GM23338 (cell line): ENCODE measurements at regions not wholly inside any gene's neighbourhood (a gene's known extent, or its start where the extent isn't known, plus 50 kb on each side); places are given as distances from the start of the nearest gene placed in this dataset.

Experiments
- ATAC-seq: fragments of 200-7000 bp; cut with Tn5 transposase; 3 replicates; pipeline ENCODE4 v1.9.1; 2020
- DNase-seq: peaks from one replicate; pipeline ENCODE4 v3.0.0-alpha.2; 2015; ENCODE audit warnings: low spot score
- H2AFZ ChIP-seq: fragments of 200-600 bp; sonication (generic); 2 replicates; pipeline ENCODE4 v1.8.0; 2016; ENCODE audit warnings: antibody characterized with exemption, mild to moderate bottlenecking, moderate library complexity
- H3F3A ChIP-seq: fragments of 200-600 bp; sonication (generic); replicated peaks from 2 replicates; pipeline ENCODE4 v1.8.0; 2017; ENCODE audit warnings: antibody characterized with exemption, mixed run types, low read depth
- H3K27ac ChIP-seq: fragments of 200-600 bp; sonication (generic); 2 replicates; pipeline ENCODE4 v1.6.1; 2016; ENCODE audit warnings: low read depth
- H3K27me3 ChIP-seq: fragments of 200-600 bp; sonication (generic); 2 replicates; pipeline ENCODE4 v1.8.0; 2016; ENCODE audit warnings: mild to moderate bottlenecking, mixed run types, moderate library complexity; ENCODE audit not compliant: insufficient read depth
- H3K36me3 ChIP-seq: fragments of 200-600 bp; sonication (generic); 2 replicates; pipeline ENCODE4 v1.8.0; 2016; ENCODE audit warnings: mild to moderate bottlenecking; ENCODE audit not compliant: insufficient read depth
- H3K4me1 ChIP-seq: fragments of 200-600 bp; sonication (generic); 2 replicates; pipeline ENCODE4 v1.8.0; 2016; ENCODE audit warnings: mild to moderate bottlenecking, moderate library complexity; ENCODE audit not compliant: insufficient read depth
- H3K4me2 ChIP-seq: fragments of 200-600 bp; sonication (generic); 2 replicates; pipeline ENCODE4 v1.7.1; 2017; ENCODE audit warnings: mixed run types
- H3K4me3 ChIP-seq: fragments of 200-600 bp; sonication (generic); 2 replicates; pipeline ENCODE4 v1.6.1; 2016; ENCODE audit warnings: mixed run types
- H3K79me2 ChIP-seq: fragments of 200-600 bp; sonication (generic); replicated peaks from 2 replicates; pipeline ENCODE4 v1.8.0; 2017; ENCODE audit warnings: mild to moderate bottlenecking; ENCODE audit not compliant: insufficient read depth
- H3K9me2 ChIP-seq: fragments of 200-600 bp; sonication (generic); 2 replicates; pipeline ENCODE4 v1.8.0; 2017; ENCODE audit not compliant: insufficient read depth
- H4K20me1 ChIP-seq: fragments of 200-600 bp; sonication (generic); replicated peaks from 2 replicates; pipeline ENCODE4 v1.8.0; 2017; ENCODE audit warnings: mild to moderate bottlenecking; ENCODE audit not compliant: insufficient read depth
- H3K27ac Mint-ChIP-seq: 2 replicates; pipeline ENCODE4 v1.8.0; 2020; ENCODE audit warnings: inconsistent platforms, mild to moderate bottlenecking, moderate library complexity, mixed read lengths
- H3K27me3 Mint-ChIP-seq: 3 replicates; pipeline ENCODE4 v1.8.0; 2022; ENCODE audit warnings: low read depth, mild to moderate bottlenecking, moderate library complexity, mixed read lengths, inconsistent platforms; ENCODE audit not compliant: insufficient read depth, poor library complexity
- H3K36me3 Mint-ChIP-seq: 3 replicates; pipeline ENCODE4 v1.8.0; 2021; ENCODE audit warnings: low read depth, mild to moderate bottlenecking, inconsistent platforms, moderate library complexity, mixed read lengths
- H3K4me1 Mint-ChIP-seq: 3 replicates; pipeline ENCODE4 v1.8.0; 2020; ENCODE audit warnings: mild to moderate bottlenecking, inconsistent platforms, mixed read lengths
- H3K4me3 Mint-ChIP-seq: 3 replicates; pipeline ENCODE4 v1.8.0; 2021; ENCODE audit warnings: moderate library complexity, mild to moderate bottlenecking, inconsistent platforms, mixed read lengths
- H3K9me3 Mint-ChIP-seq: 3 replicates; pipeline ENCODE4 v1.8.0; 2020; ENCODE audit warnings: moderate library complexity, mild to moderate bottlenecking, inconsistent platforms, mixed read lengths
- ETS1 ChIP-seq: IDR thresholded peaks from 2 replicates; pipeline ENCODE4 v1.6.1; 2016; ENCODE audit warnings: antibody characterized with exemption
- EZH2phosphoT487 ChIP-seq: fragments of 200-600 bp; sonication (generic); IDR thresholded peaks from one replicate; pipeline ENCODE4 v1.8.1; 2018; ENCODE audit warnings: antibody characterized with exemption; ENCODE audit not compliant: unreplicated experiment
- JUNB ChIP-seq: IDR thresholded peaks from one replicate; pipeline ENCODE4 v1.6.1; 2016; ENCODE audit warnings: antibody characterized with exemption; ENCODE audit not compliant: unreplicated experiment
- POLR2AphosphoS5 ChIP-seq: IDR thresholded peaks from 2 replicates; pipeline ENCODE4 v1.6.1; 2016; ENCODE audit warnings: antibody characterized with exemption, low read depth
- REST ChIP-seq: IDR thresholded peaks from one replicate; pipeline ENCODE4 v1.6.1; 2018; ENCODE audit warnings: antibody characterized with exemption; ENCODE audit not compliant: unreplicated experiment
- STAT1 ChIP-seq: IDR thresholded peaks from one replicate; pipeline ENCODE4 v1.6.1; 2016; ENCODE audit warnings: antibody characterized with exemption; ENCODE audit not compliant: unreplicated experiment
- ZNF462 ChIP-seq: fragments of 250-450 bp; sonication (Bioruptor Pico); IDR thresholded peaks from 2 replicates; pipeline ENCODE4 v1.5.0; 2020; ENCODE audit warnings: mild to moderate bottlenecking, moderate library complexity

- no peaks in the 10 kb centered on the region for H3F3A ChIP-seq
- H3K9me2 ChIP-seq, result no peaks in the 10 kb centered on the region
- Mint-ChIP-seq H3K36me3 (no peaks in the 10 kb centered on the region), H3K4me3 (no peak overlapping the region), H3K27me3 (no peaks in the 10 kb centered on the region), H3K4me1 (no peaks in the 10 kb centered on the region), H3K27ac (no peak overlapping the region), H3K9me3 (peaks cover 4% of the 10 kb centered on the region; the same call in 1 of the 3 replicates)
- H3K36me3 ChIP-seq, result no peaks in the 10 kb centered on the region
- no peak overlapping the region for H3K4me2 ChIP-seq
- no peak overlapping the region for H3K27ac ChIP-seq
- TF ChIP-seq POLR2AphosphoS5, result no peak
- no peak for TF ChIP-seq ZNF462 (CRISPR knock-in tag)
- TF ChIP-seq JUNB, result no peak
- TF ChIP-seq REST, result no peak
- no peak for TF ChIP-seq ETS1
- TF ChIP-seq EZH2phosphoT487, result no peak
- TF ChIP-seq STAT1, result no peak
- no peak overlapping the region for H3K4me3 ChIP-seq
- H3K79me2 ChIP-seq, result no peaks in the 10 kb centered on the region
- H3K27me3 ChIP-seq, result no peaks in the 10 kb centered on the region
- no peaks in the 10 kb centered on the region for H4K20me1 ChIP-seq
- ATAC-seq (no peak), DNase-seq (no peak)
- H2AFZ ChIP-seq, result no peak overlapping the region
- no peaks in the 10 kb centered on the region for H3K4me1 ChIP-seq
These were observed 90.0 kb upstream of the NYAP2 start for GRCh38 chr2:225309516-225309915.
